GM21723 (cell line): ENCODE measurements at regions not wholly inside any gene's neighbourhood (a gene's known extent, or its start where the extent isn't known, plus 50 kb on each side); places are given as distances from the start of the nearest gene placed in this dataset.

ENCODE experiments used
- ATAC-seq: cut with Tn5 transposase; IDR thresholded peaks from one replicate; pipeline ENCODE4 v1.9.1; 2021; ENCODE audit warnings: mild to moderate bottlenecking, moderate library complexity; ENCODE audit not compliant: unreplicated experiment

DNA sequence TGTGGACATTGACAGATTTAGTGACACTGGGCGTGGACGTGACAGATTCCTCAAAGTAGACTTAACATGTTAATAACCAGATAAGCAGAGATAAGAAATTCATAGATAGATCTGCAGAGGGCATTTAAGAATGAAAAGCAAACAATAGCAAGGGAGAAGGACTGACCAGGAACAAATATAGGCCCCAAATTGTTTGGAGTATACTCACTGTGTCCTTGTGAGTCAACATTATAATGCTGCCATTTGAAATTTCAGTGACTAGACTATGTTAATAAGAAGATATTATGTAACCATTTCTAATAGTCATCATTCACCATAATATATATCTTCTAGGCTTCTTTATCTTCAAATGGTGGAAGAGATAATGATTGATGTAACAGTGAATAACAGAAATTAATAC, 78.1 kb upstream of the SLC38A11 start:
- ATAC-seq: no peak

DNA sequence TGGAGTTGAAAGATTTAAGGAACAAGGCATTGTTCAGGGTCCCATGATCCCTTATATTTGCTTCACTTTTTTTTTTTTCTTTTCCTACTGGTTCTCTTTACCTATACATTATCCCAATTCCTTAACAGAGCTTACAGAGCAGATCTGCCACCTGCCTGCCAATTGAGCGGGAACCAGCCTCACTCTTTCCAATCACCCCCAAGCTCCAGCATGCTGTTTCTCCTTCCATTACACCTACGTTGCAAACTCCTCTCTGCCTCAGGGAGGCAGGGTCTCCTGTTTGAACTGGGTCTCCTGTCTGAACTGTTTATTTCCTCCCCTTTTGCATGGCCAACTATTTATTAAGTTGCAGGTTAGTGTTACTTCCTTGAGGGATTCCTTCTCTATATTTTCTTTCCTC, 77.2 kb upstream of the SLC38A11 start:
- ATAC-seq: no peak

DNA sequence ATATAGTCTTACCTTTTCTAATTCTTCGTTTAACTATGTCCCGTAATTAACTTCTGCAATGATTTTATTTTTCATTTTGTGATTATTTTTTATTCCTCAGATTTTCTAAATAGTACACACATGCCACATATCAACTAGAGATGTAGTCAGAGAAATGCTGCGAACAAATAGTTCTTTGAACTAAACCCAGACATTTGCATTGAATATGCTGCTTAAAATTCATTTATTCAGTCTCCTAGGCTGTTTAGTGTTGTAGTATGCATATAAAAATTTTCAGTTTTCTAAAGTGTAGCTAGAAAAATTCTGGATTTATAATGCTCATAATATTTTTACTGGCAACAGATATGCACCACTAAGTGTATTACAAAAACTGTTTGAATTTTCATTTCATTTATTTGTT, 68.9 kb upstream of the SLC38A11 start:
- ATAC-seq: no peak

DNA sequence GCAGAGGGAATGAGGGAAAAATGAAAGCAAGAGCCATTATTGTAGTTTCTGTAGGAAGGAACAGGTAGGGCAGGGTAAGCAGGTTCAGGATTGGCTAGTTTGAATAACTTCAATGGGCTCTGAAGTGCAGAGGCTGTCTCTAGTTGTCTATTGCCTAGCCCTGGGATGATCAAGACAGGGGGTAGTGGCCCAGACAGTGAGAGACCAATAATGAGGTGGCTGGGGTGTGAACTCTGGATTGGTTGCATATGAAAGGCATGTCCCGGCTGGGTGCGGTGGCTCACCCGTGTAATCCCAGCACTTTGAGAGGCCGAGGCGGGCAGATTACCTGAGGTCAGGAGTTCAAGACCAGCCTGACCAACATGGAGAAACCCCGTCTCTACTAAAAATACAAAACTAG, 67.5 kb upstream of the SLC38A11 start:
- ATAC-seq: no peak

DNA sequence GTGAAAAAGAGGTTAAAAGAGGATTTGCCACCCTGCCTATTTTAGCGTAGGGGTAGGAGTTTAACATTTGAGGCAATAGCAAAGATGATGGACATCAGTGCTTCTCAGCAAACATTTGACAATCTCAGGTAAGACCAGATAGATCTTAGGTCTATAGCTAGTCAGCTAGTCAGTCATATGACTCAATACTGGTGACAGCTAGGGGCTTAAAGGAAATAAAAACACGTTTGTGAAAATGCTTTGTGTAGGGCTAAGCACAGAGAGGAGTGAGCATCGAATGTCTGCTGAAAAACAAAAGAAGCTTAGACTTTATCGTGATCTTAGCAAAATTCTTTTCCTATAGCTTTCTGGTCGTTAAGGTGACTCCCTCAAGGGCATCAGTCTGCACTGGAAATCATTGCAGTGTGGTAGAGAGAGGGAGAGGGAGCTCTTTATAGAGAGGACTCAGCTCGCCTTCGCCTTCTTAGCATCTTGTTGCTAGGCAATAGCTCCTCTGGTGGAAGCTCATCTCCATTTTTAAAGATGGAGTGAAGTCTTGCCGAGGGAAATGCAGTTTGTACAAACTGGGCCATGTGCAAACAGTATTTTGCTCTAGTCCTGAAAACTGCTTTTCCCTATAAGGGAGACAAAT, 62.8 kb upstream of the SLC38A11 start:
- no peak for ATAC-seq

DNA sequence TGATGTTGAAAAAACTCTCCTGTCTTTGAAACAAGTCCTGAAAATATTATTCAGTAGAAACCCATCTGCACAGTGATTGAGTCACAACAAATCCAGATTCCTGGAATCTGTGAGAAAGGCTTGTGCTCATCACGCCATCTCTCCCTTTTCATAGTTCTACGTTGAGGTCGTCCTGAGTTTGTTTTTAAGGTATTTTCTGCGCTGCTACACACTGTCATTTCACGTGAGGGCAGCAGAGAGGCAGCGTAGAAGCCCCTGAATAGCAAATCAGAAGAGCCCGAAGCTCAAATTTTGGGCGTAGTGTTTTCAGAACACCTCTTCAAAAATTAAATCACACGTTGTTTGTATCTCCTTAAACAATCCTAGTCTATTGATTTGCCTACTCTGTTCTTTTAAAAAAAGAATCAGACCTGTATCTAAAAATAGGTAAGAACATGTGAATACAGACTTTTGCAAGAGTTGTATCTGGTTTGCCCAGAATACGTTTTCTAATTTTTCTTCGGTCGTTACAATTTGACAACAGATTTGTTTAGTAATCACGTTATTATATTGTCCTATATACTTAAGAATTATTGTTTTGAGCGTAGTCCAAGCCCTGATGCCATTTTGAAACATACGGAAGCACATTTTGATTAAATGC, 61.6 kb upstream of the SLC38A11 start:
- ATAC-seq: peak; percentile 62

DNA sequence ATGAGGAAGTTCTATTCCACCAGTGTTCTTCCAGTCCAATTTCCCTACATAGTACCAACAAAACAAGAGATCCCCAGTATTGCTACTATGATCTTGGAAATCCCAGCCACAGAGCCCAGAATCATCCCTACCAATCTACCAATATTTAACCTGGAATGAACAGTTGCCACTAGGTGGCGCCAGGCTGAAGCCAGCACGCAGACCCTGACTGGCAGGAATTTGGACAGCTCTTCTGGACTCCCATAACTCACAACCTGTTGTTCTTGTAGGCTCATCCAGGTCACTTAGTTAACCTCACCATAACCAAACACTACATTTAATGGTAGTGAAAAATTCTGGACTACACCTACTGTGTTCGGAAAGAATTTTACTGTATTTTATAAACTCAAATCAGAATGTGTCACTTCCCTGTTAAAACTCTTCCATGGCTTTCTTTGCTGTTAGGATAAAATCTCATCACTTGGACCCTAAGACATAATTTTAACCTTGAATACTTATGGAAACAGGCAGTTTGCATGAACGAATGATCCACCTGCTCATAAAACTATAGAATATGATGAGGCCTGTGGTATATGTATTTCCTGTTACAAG, 59.8 kb upstream of the SLC38A11 start:
- peak; percentile 79 for ATAC-seq

DNA sequence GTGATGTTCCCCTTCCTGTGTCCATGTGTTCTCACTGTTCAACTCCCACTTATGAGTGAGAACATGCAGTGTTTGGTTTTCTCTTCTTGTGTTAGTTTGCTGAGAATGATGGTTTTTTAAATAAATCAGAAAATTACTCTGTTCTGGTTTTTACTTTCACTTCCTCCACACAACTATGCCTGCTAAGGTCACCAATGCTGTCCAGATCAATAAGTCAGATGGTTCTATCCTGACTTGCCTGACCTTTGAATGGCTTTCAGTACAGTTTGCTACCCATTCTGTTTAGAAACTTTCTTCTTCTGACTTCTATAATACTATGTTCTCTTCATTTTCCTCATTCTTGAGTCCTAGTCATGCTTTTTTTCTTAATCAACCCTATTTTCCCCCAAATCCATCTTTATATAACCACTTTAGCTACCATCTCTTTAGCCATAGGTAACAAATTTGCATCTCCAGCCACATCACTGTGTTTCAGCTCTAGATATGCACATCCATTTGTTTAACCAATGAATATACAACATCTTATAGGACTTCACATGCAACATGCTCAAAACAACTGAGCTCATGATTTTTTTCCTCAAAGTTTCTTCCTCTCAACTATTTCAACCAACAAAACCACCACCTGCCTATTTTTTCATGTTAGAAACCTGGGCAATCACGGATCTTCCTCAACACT, 58.8 kb upstream of the SLC38A11 start:
- no peak for ATAC-seq

DNA sequence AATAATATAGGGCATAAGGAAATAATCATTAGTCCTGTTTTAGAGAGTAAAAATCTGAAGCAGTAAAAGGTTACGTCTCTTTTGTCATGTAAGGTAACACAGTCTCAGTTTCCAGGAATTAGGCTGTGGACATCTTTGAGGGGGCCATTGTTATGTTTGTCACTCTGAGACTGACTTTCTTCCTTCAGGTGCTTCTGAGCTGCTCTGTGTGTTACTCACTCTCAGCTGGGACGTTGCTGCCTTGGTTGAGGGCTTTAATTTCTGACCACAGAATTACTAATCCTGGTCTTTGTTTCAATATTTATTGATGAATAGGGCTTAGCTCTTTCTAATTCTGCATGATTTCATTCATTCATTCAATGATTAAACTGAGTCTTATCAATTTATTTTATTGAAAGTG, 55.9 kb upstream of the SLC38A11 start:
- ATAC-seq: no peak

DNA sequence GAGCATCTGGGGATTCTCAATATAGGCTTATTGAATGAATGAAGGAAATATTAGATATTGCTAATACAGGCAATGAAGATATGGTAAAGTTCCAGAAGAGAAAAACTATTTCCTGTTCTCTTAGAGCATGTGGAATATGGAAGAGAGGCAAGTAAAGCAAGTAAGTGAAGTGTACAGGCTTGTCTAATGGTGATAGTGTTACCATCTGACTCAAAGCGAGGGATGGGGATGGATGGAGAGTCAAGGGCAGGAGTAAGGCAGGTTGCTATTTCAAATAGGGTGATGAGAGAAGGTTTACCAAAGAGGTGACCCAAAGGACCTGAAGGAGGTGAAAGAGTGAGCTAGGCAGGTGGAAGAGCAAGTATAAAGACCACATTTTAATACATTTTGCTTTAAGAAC, 55.2 kb upstream of the SLC38A11 start:
- no peak for ATAC-seq

DNA sequence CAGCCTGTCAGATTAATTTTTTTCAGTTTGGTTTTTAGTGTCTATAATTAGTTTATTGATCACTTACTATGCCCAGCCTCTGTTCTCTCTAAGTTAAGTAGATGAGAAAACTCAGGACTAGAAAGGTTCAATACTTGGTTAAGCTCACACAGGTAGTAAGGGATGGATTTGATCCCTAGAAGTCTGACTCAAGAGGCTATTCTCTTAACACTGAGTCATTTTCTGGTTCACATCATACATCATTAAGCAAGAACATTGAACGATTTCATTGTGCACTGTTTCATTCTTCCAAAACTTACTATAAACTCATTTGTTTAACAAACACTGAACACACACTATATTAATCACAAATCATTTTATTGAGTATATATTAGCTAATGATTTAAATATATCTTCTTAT, 54.1 kb upstream of the SLC38A11 start:
- no peak for ATAC-seq

DNA sequence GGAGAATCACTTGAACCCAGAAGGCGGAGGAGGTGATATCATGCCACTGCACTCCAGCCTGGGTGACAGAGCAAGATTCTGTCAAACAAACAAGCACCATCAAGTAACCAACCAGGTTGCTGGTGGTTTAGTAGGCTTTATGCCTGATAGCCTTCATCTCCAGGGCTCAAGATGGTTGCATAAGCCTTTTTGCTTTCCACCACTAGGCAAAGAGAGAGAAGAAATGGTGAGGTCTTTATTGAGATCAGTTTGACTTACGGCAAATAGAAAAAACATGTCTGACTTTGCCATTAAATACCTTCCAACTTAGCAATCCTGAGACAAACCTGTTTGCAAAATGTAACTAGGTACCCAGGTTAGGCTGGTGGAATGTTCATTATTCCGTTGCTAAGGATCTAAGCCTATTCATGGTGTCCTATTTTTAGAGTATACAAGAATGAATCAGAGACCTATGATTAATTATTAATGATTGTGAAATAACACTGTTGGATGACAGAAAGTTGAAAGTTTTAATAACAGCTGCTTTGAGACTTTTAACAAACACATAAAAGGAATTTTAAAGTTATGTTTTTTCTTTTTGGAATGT, 53.5 kb upstream of the SLC38A11 start:
- no peak for ATAC-seq

DNA sequence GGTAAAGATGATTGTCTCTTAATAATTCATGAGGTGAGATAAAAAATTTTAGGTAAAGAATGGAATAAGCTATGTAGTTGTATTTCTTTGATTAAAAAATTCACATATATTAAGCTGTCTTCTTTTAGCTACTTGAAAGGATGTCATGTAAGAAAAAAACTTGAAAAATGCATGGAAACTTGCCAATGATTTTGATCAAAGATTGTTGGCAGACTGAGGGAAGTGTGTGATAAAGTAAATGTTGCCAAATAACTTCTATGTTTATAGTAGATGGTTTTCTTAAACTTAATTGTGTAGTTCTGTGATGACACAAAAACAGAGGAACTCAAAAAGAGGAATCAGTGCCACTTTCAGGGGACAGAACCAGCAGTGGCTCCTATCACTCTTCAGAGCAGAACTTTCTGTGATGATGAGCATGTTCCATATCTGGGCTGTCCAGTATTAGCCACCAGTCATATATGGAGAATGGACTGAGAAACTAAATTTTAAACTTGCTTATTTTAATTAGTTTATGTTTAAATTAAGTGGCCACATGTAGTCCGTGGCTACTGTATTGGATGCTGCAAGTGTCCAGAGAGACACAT, 51.9 kb upstream of the SLC38A11 start:
- ATAC-seq: no peak
